Fibroblast of skin of back (primary cell): ENCODE measurements at regions not wholly inside any gene's neighbourhood (a gene's known extent, or its start where the extent isn't known, plus 50 kb on each side); places are given as distances from the start of the nearest gene placed in this dataset.
"Not testable (repeated sequence)": the region's sequence is repeated elsewhere in the genome, so short reads cannot be mapped to it uniquely, and the experiment has no call there.

Experiments used
- DNase-seq: peaks from one replicate; pipeline ENCODE4 v3.0.0-alpha.2; 2013

DNA sequence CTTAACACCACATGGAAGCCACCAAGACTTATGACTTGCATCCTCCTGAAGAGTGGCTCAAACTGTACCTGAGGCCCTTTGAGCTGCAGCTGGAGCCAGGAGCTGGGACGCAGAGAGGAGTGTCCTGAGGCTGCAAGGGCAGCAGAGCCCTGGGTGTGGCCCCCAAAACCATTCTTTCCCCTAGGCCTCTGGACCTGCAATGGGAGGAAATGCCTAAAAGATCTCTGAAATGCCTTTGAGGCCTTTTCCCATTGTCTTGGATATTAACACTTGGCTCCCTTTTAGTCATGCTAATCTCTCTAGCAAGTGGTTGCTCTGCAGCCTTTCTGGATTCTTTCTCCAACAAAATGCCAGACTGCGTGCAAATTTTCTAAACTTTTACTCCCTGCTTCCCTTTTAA is 156.1 kb downstream of the SLC38A4 start:
- DNase-seq, result no peak

DNA sequence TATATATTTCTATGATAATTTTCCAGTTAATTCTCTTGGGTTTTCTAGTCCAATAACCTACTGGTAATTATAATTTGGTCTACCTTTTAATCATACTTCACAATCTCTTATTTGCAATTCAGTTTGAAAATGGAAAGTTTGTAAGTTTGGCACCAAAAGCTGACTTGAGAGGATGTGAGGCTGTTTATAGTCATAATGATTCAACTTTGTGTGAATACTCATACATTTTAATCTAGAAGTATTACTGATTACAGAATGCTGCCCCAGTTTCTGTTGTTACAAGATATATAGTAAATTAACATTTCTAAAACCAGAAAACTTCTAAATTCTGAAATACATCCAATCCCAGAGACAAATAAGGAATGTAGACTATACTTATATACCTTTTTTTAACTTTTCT is 158.2 kb downstream of the SLC38A4 start:
- no peak for DNase-seq

DNA sequence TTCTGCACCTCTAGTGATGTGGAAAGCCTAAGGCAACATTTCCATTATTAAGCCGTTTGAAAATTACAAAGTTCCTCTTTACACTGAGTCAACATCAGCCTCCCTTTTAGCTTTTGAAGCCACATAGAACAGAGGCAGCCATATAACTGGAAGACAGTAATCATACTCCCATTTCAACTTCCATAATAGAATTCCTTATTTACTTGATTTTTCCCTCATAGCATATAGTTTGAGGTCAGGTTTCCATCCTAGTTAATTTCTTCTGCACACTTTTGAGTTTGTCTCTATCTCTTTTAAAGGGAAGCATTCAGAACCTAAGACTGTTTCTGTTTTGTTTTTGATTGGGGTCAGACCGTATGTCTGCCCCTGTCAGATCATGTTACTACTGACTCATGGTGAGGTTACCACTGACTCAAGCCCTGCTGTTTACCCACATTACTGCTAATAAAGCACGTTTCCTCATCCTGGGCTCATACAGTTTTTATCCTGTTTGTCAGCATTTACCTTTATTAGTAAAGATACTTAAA is 161.0 kb downstream of the SLC38A4 start:
- DNase-seq, result peak; percentile 87

DNA sequence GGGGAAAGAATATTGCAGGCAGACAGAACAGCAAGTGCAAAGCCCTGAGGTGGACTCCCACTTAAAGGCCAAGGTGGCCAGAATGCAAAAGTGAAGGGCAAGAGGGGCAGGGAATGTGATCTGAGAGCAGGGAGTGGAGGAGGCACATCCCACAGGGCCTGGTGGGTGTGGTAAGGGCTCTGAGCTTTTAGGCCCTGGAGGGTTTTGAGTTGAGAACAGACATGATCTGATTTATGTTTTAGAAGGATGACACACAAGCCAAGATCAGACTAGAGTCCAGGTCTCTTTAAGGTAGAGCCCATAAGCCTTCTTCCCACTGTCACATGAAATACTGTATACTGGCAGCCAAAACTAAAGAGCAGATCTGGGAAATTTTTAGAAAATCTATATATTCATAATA is 162.5 kb downstream of the SLC38A4 start:
- no peak for DNase-seq

DNA sequence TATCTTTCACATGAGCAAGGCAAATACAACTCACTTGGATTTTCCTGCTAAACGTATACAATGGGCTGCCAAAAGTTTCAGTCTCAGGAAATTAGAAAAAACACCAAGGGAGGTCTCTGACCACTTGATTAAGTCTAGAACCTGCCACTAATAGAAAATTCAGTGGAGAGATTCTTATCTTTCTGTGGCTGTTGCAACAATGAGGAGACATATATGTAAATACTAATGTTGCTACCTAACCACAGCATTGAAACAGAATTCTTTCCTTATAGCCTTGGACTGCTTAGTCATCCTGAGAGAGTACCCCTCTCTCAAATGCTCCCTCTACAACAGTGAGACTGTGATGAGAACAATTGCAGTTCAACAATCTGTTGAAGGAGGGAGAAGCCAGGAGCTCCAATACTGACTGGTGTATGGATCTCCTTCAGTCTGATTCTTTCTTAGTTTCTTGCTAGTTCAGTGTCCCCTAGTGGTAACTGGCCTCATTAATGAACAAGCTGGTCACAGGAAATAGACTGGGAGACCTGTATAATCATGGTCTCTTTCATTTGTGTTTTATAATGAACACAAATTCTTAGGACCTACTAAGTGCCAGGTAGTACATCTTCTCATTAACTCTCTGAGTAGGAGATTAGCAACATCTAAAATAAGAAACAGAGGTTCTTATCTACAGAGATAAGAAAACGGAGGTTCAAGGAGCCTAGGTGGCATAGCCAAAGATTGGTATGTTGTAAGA is 164.5 kb downstream of the SLC38A4 start:
- peak; percentile 92 for DNase-seq

DNA sequence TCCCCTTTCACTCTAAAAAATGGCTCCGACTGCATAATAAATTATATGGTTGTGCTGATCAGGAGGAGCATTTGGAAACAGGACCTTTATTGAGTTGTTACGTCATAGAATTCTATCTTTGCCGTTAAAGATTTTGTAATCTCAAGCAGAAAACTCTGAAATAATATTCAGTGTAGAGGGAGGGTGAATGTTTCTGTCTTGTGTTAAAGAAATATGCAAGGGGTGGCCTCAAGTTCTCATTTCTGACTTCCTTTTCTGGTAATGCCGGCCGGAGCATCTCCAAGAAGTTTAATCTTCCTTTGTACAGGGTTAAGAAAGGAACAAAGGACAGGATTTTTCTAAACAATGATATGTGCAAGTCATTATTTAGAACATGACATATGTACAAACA is 165.1 kb downstream of the SLC38A4 start:
- no peak for DNase-seq

DNA sequence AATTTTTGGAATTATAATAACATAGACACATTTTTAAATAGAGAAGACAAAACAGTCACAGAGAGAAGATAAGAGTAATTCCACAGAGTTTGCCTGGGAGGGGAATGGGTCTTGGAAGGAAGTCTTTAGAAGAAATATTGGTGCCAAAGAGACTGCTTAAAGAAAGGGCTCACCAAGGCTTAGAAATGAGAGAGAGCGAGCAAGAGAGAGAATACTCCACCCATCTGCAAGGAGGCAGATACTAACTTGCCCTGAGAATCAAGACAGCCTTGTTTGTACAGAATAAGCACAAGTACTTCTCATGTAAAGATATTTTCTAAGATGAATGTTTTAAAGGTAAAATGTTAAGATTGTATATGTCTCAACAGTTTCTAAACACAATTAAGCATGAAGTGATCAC is 165.5 kb downstream of the SLC38A4 start:
- DNase-seq, result peak; percentile 27

DNA sequence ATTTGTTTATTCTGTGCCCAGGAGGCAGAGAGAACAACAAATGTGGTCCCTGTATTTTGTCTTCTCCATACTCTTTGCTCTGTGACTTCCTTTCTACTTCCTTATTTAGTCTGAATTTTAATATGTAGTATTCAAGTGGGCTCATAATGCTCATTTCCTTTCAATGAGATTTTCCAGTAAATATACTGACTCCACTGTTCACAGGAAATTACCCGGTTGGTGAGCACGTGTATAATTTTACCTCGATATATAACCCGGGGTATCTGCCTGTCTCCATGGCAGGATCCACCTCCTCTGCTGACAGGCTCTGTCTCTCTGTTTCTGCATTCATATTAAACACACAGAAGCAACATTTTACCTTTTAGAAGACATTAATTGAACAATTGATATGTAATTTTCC is 166.0 kb downstream of the SLC38A4 start:
- DNase-seq, result no peak

DNA sequence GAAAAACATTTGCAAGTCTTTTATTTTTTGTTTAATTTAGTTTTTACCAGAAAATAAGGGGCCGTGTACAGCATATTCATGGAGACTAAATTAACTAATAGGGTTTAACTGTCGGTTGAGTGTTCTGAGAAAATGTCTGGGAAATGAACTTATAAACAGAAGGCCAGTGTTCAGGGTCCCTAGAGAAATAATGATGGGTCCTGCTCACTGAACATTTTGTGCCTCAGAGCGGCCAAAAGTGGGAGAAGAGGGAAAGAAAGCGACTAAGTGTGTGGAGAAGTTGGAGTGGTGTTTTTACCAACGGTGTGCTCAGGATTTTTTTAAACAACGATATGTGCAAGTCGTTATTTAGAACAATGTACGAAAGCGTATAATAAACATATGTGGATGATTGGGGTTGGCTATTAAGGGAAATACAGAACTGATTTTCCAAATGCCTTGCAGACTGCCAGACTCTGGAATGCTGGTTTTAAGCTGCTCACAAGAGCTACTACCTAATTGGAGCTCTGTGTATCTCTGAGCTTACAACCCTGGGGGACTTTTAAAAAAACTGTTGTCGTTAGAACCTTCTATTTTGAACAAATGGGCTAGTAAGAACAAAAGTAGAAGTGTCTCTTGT is 166.7 kb downstream of the SLC38A4 start:
- peak; percentile 21 for DNase-seq

DNA sequence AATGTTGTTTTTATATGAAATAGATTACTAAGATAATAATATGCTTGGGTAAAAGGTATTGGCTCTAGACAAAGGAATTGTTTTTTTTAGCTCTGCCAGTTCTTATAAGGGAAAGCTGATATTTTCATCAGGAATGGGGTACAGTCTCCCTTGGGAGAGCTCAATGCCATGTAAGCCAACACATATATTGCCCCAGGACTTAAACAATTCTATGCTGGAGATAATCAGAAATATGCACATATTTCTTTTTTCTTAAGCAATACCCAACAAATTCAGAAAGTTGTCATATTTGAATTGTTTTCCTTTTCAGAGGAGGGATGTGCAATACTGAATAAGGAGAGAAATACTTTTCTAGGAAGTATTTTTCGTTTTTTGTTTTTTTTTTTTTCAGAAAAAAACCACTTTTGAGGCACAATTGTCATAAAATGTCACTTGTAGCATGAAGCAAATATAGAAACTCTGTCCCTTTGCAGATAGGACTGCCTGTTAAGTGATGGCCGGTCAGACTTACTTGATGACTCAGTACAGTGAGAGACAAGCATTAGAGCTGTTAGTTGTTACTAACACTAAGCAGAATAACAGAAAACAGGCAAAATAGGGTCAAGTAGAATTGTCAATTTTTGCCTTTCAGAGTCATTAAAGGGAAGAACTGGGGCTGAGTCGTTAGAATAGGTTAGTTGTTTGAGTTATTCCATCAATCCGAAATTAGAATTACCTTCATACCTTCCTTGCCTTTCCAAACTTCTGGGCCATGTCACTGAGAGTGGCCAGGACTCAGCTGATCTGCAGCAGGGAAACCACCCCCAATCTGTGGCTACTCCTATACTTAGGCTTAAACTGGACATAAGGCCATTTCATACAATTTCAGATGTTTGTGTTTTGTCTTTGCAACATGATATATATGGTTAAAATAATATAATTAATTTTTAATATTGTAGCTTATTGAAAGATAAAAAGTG is 168.1 kb downstream of the SLC38A4 start:
- peak; percentile 64 for DNase-seq

DNA sequence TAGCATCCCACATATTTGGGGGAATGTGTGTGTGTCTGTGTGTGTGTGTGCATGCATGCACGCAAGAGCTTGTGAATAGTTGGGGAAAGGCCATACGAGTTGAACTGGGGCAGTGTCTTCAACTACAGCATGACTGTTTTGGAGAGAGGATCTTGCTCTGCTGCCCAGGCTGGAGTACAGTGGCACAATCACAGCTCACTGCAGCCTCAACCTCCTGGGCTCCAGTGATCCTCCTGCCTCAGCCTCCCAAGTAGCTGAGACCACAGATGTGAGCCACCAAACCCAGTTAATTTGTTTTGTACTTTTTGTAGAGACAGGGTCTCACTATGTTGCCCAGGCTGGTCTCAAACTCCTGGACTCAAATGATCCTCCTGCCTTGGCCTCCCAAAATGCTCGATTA is 169.8 kb downstream of the SLC38A4 start:
- DNase-seq, result not testable (repeated sequence)

DNA sequence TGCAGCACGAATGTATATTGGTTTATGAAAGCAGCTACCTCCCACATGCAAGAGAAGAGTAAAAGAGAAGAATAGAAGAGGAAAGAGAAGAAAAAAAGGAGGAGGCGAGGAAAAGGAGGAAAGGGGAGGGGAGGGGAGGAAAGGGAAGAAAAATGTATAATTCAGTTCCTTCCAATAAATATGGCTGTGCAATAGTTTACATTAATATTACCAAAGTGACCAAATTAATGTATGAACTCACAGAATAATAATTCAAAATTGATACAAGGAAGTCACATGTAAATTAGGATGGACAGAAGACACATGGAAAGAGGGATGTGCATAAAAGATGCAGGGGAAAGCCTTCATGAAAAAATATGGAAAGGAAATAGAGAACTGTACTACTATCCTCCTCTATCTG is 172.5 kb downstream of the SLC38A4 start:
- no peak for DNase-seq

DNA sequence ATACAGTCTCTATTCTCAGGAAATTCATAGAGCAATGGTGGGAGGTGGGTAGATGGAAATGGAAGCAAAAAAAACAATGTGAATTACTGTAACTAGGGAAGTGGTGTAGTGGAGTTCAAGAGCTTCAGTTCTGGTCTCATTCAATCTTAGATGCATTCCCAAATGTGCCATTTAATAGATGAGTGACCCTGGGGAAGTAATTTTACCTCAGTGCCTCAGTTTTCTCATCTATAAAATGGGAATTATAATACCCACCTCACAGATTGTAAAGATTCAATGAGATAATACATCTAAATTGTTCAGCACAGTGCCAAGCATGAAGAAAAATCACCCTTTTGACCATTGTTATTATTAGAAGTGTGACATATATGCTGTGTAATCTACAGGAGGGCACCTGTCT is 173.1 kb downstream of the SLC38A4 start:
- no peak for DNase-seq

DNA sequence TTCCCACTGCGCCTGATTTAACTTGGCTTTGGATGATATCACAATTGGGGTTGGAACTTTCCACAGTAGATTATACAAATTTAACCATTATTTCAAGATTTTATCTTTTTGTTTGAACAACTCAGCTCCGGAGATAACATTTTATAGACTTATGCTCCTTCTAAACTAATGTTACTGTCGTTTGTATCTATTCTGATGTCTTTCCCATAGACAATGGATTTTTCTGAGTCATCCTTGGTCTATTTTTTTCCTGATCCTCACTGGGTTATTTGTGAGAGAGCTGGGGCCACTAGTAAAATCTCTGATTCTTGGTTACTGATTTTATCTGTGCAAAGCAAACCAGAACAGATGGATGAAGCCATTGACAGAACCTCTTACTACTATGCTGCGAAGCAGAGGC is 175.1 kb downstream of the SLC38A4 start:
- DNase-seq, result no peak

DNA sequence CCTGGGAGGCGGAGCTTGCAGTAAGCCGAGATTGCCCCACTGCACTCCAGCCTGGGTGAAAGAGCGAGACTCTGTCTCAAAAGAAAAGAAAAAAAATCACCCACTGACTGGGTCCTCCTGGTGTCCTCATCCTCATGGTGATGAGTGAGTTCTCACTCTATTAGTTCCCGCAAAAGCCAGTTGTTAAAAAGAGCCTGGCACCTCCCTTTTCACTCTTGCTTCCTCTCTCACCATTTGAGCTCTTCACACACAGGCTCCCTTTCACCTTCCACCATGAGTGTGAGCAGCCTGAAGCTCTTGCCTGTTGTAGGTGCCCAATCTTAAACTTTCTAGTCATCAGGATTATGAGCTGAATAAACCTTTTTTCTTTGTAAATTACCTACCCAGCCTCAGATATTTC is 176.4 kb downstream of the SLC38A4 start:
- no peak for DNase-seq

DNA sequence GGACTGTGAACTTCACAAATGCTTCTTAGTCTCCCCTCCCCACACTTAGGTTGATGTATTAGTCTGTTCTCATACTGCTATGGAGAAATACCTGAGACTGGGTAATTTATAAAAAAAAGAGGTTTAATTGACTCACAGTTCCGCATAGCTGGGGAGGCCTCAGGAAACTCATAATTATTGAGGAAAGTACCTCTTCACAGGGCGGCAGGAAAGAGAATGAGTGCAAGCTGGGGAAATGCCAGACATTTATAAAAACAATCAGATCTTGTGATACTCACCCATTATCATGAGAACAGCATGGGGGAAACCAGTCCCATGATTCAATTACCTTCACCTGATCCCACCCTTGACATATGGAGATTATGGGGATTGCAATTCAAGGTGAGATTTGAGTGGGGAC is 178.8 kb downstream of the SLC38A4 start:
- no peak for DNase-seq

DNA sequence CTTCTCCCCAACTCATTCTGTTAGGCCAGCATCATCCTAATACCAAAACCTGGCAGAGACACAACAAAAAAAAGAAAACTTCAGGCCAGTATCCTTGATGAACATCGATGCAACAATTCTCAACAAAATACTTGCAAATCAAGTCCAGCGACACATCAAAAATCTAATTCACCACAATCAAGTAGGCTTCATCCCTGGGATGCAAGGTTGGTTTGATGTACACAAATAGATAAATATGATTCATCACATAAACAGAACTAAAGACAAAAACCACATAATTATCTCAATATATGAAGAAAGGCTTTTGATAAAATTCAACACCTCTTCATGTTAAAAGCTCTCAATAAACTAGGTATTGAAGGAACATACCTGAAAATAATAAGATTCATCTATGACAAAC is 184.1 kb downstream of the SLC38A4 start:
- not testable (repeated sequence) for DNase-seq

DNA sequence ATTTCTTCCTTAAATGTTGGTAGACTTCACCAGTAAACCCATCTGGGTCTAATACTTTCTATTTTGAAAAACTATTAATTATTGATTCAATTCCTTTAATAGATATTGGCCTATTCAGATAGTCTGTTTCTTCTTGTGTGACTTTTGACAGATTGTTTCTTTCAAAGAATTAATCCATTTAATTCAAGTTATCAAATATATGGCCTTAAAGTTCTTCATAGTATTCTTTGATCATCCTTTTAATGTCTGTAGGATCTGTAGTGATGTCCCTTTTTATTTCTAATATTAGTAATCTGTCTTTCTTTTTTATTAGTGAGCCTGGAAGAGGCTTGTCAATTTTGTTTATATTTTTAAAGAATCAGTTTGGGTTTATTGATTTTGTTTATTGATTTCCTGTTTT is 190.0 kb downstream of the SLC38A4 start:
- DNase-seq, result no peak

DNA sequence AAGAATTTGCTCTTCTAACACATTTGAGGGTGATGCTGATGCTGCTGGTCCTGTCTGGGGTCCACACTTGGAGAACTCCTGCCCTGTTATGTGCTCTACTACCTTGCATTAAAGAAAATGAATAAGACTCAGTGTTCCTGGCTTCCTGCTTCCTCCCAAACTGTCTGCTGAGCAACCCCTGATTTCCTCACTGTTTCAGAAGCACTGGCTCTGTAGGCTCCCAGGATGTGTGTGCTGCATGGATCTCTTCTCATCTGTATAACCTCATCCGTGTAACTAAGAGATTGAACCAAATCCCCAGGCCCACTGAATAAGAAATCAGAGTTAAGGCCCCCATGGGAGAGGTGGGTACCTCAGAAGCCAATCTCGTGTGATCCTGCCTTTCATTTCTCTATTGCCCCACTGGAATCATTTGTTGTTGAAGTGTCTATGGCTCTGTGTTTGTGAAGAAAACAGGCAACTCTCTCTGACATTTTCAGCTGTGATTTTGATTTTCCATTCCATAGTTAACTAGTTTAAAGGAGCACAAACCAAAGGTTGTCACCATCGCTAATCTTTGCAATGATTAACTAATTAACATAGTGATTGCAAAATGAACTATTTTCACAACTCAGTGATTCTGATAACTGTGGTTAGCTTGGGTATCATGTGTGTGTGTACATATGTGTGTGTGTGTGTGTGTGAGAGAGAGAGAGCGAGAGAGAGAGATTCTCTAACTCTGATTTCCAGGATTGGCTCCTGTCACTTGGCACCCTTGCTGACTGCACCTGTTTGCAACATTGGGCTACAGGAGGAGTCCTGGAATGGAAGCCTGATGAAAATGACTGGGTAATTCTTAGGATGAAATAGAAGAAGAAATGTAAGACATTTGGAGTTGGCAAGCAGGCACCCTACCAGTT is 196.2 kb downstream of the SLC38A4 start:
- DNase-seq, result no peak

DNA sequence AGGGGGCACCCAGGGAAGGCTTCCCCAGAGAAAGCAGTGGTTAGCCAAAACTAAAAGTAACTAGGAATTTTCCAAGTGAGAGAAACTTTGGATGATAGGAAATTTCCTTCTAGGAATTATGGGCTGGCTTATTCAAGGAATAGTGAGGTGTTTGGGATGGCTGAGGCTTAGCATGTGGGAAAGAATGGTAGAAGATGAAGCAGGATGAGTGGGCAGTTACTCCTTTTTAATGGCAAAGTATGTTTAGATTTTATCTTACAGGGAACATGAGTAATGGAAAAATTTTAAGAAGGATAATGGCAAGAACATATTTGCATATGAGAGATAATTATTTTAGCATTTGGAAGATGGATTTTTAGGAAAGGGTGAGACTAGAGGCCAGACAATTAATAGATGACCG is 197.6 kb downstream of the SLC38A4 start:
- DNase-seq, result no peak

DNA sequence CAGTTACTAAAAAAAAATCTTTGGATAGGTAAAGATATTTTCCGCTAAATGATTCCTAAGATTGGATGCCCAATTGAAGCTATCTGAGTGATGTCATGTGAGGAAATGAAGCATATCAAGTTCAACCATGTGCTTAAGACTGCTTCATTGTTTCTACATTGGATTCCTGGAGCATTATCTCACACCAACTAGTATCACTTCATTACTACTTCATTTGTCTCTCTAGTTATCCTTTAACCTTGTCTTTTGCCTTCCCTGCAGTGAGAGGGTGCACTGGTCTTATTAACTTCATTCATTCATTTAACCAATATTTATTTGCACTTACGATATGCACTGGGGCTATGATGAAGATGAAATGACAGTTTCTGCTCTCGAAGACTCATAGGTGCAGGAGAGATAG is 198.1 kb downstream of the SLC38A4 start:
- DNase-seq, result peak; percentile 32

DNA sequence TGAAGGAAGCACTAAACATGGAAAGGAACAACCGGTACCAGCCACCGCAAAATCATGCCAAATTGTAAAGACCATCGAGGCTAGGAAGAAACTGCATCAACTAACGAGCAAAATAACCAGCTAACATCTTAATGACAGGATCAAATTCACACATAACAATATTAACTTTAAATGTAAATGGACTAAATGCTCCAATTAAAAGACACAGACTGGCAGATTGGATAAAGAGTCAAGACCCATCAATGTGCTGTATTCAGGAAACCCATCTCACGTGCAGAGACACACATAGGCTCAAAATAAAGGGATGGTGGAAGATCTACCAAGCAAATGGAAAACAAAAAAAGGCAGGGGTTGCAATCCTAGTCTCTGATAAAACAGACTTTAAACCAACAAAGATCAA is 206.3 kb downstream of the SLC38A4 start:
- not testable (repeated sequence) for DNase-seq
